ENCODE measurements at regions not wholly inside any gene's neighbourhood (a gene's known extent, or its start where the extent isn't known, plus 50 kb on each side); places are given as distances from the start of the nearest gene placed in this dataset.

DNA sequence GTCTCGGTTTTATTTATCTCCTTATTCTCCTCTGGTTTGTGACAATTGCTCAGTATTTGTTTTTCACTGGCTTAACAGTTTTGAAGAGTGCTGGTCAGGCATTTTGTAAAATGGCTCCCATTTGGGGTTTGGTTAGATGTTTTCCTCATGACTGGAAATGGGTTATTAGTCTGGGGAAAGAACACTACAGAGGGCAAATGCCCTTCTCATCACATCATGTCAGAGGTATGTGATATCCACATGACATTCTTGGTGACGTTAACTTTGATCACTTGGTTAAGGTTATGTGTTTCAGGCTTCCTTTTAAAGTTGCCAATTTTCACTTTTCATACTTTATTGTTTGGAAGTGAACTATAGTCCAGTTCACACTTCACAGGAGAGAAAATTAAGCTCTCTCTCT is 74.8 kb upstream of the KLHL1 start:
- no peak for TF ChIP-seq EZH2 (IDR thresholded peaks at IDR 0.05)
- TF ChIP-seq POLR2AphosphoS5 (IDR thresholded peaks at IDR 0.05; ENCODE audit: borderline replicate concordance, low read depth, low read length), result no peak

Data from SK-N-MC (cell line).